ENCODE measurements at regions not wholly inside any gene's neighbourhood (a gene's known extent, or its start where the extent isn't known, plus 50 kb on each side); places are given as distances from the start of the nearest gene placed in this dataset.

GRCh38 chr21:35239811-35240219 is 190.7 kb upstream of the RUNX1 start:
- intact Hi-C loops (cut with DNase I): loop anchor here in 1 of 10 donors (10.0 kb wide), 1 partner anchor 65 kb away; no protein-coding TSS in a partner anchor
- ATAC-seq: peak in 5 of 8 donors; percentile 34 to 62 (median 42)
- Histone ChIP-seq H3K9me3 (peaks cover 0 to 14% (median 0%) of the 10 kb centered on the region in 11 donors), H3K27me3 (peaks cover 0 to 3% (median 0%) of the 10 kb centered on the region in 7 donors), H3K4me1 (peaks cover 0 to 11% (median 0%) of the 10 kb centered on the region in 9 donors), H3K27ac (peak overlapping the region in 2 of 10 donors; percentile 45 to 54), H3K4me3 (peak overlapping the region in 3 of 10 donors; percentile 13 to 22 (median 19)), H3K36me3 (no peaks in the 10 kb centered on the region)
- peak; percentile 11 to 29 for DNase-seq
- 25 to 29% methylated on average over 9 of the region's 9 CpGs for WGBS, 2 donors
- no peak for TF ChIP-seq CTCF (IDR thresholded peaks at IDR 0.05)

- 78 to 80% methylated on average over 2 of the region's 2 CpGs for WGBS, 2 donors
Measured at GRCh38 chr21:35238119-35238518, 189.0 kb upstream of the RUNX1 start.

GRCh38 chr21:35237287-35237686 is 188.2 kb upstream of the RUNX1 start:
- Histone ChIP-seq H3K4me1 (peaks cover 0 to 11% (median 0%) of the 10 kb centered on the region in 9 donors), H3K27ac (no peak overlapping the region)
- 67 to 71% methylated on average over 2 of the region's 2 CpGs for WGBS, 2 donors

More at GRCh38 chr21:35238119-35238518, 189.0 kb upstream of the RUNX1 start:
- no peak for ATAC-seq
- no peak for TF ChIP-seq CTCF (IDR thresholded peaks at IDR 0.05)
- no peak for DNase-seq
- peaks cover 0 to 3% (median 0%) of the 10 kb centered on the region in 7 donors for H3K27me3 ChIP-seq
- H3K4me1 ChIP-seq: peaks cover 0 to 11% (median 0%) of the 10 kb centered on the region in 9 donors
- no peaks in the 10 kb centered on the region for H3K36me3 ChIP-seq
- H3K9me3 ChIP-seq: peaks cover 0 to 14% (median 0%) of the 10 kb centered on the region in 11 donors
- no peak overlapping the region for H3K27ac ChIP-seq
- intact Hi-C loops (cut with DNase I): loop anchor here in 1 of 10 donors (10.0 kb wide), 1 partner anchor 63 kb away; no protein-coding TSS in a partner anchor
- H3K4me3 ChIP-seq: no peak overlapping the region

GRCh38 chr21:35236090-35236489 is 187.0 kb upstream of the RUNX1 start:
- no peak for DNase-seq
- Histone ChIP-seq H3K27ac (no peak overlapping the region), H3K4me1 (peaks cover 0 to 11% (median 0%) of the 10 kb centered on the region in 9 donors), H3K27me3 (peaks cover 0 to 3% (median 0%) of the 10 kb centered on the region in 7 donors), H3K9me3 (peaks cover 0 to 14% (median 0%) of the 10 kb centered on the region in 11 donors), H3K4me3 (no peak overlapping the region), H3K36me3 (no peaks in the 10 kb centered on the region)
- no peak for TF ChIP-seq CTCF (IDR thresholded peaks at IDR 0.05)
- no peak for ATAC-seq
- intact Hi-C loops (cut with DNase I): loop anchor here in 1 of 10 donors (10.0 kb wide), 1 partner anchor 61 kb away; no protein-coding TSS in a partner anchor
- WGBS, 2 donors: 85 to 91% methylated on average over 1 of the region's 1 CpG

More at GRCh38 chr21:35237287-35237686, 188.2 kb upstream of the RUNX1 start:
- DNase-seq (no peak), ATAC-seq (no peak)
- Histone ChIP-seq H3K9me3 (peaks cover 0 to 14% (median 0%) of the 10 kb centered on the region in 11 donors), H3K27me3 (peaks cover 0 to 3% (median 0%) of the 10 kb centered on the region in 7 donors), H3K4me3 (no peak overlapping the region), H3K36me3 (no peaks in the 10 kb centered on the region)
- TF ChIP-seq CTCF (IDR thresholded peaks at IDR 0.05): no peak
- intact Hi-C loops (cut with DNase I): loop anchor here in 1 of 10 donors (10.0 kb wide), 1 partner anchor 62 kb away; no protein-coding TSS in a partner anchor

Measured in heart right ventricle (tissue), 16 donors.